Liver (tissue), 8 donors: ENCODE measurements at regions not wholly inside any gene's neighbourhood (a gene's known extent, or its start where the extent isn't known, plus 50 kb on each side); places are given as distances from the start of the nearest gene placed in this dataset.

Experiments
- DNase-seq: peaks from one replicate; pipeline ENCODE4 v3.0.0-alpha.2; 2017; ENCODE audit warnings: low spot score
- H3K27ac ChIP-seq, 2 donors: one replicate each; pipeline ENCODE4 v1.7.0; 2013; ENCODE audit warnings: inconsistent platforms in 2 of 2, low read length in 2 of 2, control low read depth in 1 of 2, low read depth in 1 of 2, mild to moderate bottlenecking in 1 of 2
- H3K27me3 ChIP-seq, 4 donors: one replicate each; pipeline versions ENCODE4 v1.6.1 to v1.7.0; 2013; ENCODE audit warnings: low read length in 3 of 4, inconsistent platforms in 1 of 4, mild to moderate bottlenecking in 1 of 4, moderate library complexity in 1 of 4; ENCODE audit not compliant: control insufficient read depth in 4 of 4, insufficient read depth in 4 of 4
- H3K36me3 ChIP-seq, 4 donors: one replicate each; pipeline versions ENCODE4 v1.6.1 to v1.7.0; 2013; ENCODE audit warnings: low read length in 3 of 4, mild to moderate bottlenecking in 3 of 4, low read depth in 1 of 4, moderate library complexity in 1 of 4; ENCODE audit not compliant: control insufficient read depth in 4 of 4, insufficient read depth in 3 of 4
- H3K4me1 ChIP-seq, 4 donors: one replicate each; pipeline versions ENCODE4 v1.6.1 to v1.7.0; 2013; ENCODE audit warnings: low read length in 3 of 4, mild to moderate bottlenecking in 3 of 4, moderate library complexity in 1 of 4; ENCODE audit not compliant: control insufficient read depth in 4 of 4, insufficient read depth in 4 of 4
- H3K4me3 ChIP-seq, 3 donors: one replicate each; pipeline versions ENCODE4 v1.6.1 to v1.7.0; 2013; ENCODE audit warnings: low read length in 3 of 3, control low read depth in 1 of 3, low read depth in 1 of 3, mild to moderate bottlenecking in 1 of 3
- H3K9ac ChIP-seq, 2 donors: one replicate each; pipeline ENCODE4 v1.7.0; 2013; ENCODE audit warnings: low read length in 2 of 2, mild to moderate bottlenecking in 2 of 2, moderate library complexity in 2 of 2, control low read depth in 1 of 2, low read depth in 1 of 2
- H3K9me3 ChIP-seq, 4 donors: one replicate each; pipeline versions ENCODE4 v1.6.1 to v1.7.0; 2013; ENCODE audit warnings: low read length in 3 of 4; ENCODE audit not compliant: control insufficient read depth in 4 of 4
- CTCF ChIP-seq: fragments of 150-350 bp; IDR thresholded peaks from 2 replicates; pipeline ENCODE4 v1.5.1; 2017; ENCODE audit warnings: improper control_type of control experiment, low read depth, low read length; ENCODE audit not compliant: missing input control
- FOXA2 ChIP-seq: IDR thresholded peaks from 2 replicates; pipeline ENCODE4 v1.6.1; 2016; ENCODE audit warnings: antibody characterized with exemption
- GABPA ChIP-seq, 2 donors: IDR thresholded peaks in 1 of 2; conservative IDR thresholded peaks in 1 of 2; 2 replicates each; pipeline ENCODE4 v1.6.1; 2016; ENCODE audit warnings: antibody characterized with exemption in 2 of 2, mild to moderate bottlenecking in 1 of 2, moderate library complexity in 1 of 2
- NR2F2 ChIP-seq: IDR thresholded peaks from 2 replicates; pipeline ENCODE4 v1.6.1; 2016; ENCODE audit warnings: antibody characterized with exemption
- RAD21 ChIP-seq, 2 donors: IDR thresholded peaks; 2 replicates each; pipeline ENCODE4 v1.6.1; 2016; ENCODE audit warnings: antibody characterized with exemption in 2 of 2, mild to moderate bottlenecking in 2 of 2
- REST ChIP-seq: IDR thresholded peaks from 2 replicates; pipeline ENCODE4 v1.6.1; 2016; ENCODE audit warnings: antibody characterized with exemption, mild to moderate bottlenecking
- RXRA ChIP-seq, 2 donors: IDR thresholded peaks; 2 replicates each; pipeline ENCODE4 v1.6.1; 2017 to 2018; ENCODE audit warnings: antibody characterized with exemption in 2 of 2, mild to moderate bottlenecking in 1 of 2
- SP1 ChIP-seq: IDR thresholded peaks from 2 replicates; pipeline ENCODE4 v1.6.1; 2018; ENCODE audit warnings: antibody characterized with exemption, mild to moderate bottlenecking
- TAF1 ChIP-seq: conservative IDR thresholded peaks from 2 replicates; pipeline ENCODE4 v1.6.1; 2016; ENCODE audit warnings: antibody characterized with exemption, mild to moderate bottlenecking
- YY1 ChIP-seq: IDR thresholded peaks from 2 replicates; pipeline ENCODE4 v1.6.1; 2016; ENCODE audit warnings: antibody characterized with exemption, mild to moderate bottlenecking
- WGBS: extraction: QIAGEN DNeasy Blood & Tissue Kit; methylation state at CpG from one replicate; pipeline ENCODE4 v1.1.7; 2013; 5-methylcytosine and 5-hydroxymethylcytosine counted together
- TF ChIP-seq, protein P1 (sequence below): IDR thresholded peaks from 2 replicates; pipeline ENCODE4 v1.6.1; 2016; ENCODE audit warnings: antibody characterized with exemption
- donor health status: healthy.
- donor health status: healthy.
- donor health status: healthy.
- donor health status: healthy.
- donor health status: healthy.

DNA sequence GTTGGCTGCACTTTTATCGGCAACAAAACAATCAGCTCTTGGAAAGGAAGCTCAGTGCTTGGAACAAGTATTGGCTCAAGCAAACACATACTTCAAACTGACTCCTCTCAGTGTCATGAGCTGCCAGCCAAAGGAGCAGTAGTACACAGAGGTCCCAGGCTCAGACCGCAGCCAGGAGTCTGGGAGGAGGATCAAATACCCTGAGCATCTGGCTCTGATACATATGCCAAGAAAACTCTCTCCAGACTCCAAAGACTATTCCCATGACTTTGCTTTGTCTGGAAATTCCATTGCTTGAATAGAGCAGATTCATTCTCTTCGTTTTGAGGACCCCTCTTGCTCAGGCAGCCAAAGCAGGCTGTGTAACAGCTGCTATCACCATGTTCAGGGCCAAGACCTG lies 501.6 kb upstream of the PSMD7 start:
- Histone ChIP-seq H3K36me3 (no peaks in the 10 kb centered on the region), H3K4me1 (no peaks in the 10 kb centered on the region), H3K9ac (no peak overlapping the region), H3K9me3 (no peaks in the 10 kb centered on the region), H3K27me3 (peaks cover 0 to 5% (median 0%) of the 10 kb centered on the region in 4 donors), H3K4me3 (no peak overlapping the region), H3K27ac (no peak overlapping the region)
- TF ChIP-seq FOXA2 (no peak), NR2F2 (peak; percentile 32)
- 56% methylated on average over 3 of the region's 3 CpGs for WGBS
- DNase-seq: no peak

DNA sequence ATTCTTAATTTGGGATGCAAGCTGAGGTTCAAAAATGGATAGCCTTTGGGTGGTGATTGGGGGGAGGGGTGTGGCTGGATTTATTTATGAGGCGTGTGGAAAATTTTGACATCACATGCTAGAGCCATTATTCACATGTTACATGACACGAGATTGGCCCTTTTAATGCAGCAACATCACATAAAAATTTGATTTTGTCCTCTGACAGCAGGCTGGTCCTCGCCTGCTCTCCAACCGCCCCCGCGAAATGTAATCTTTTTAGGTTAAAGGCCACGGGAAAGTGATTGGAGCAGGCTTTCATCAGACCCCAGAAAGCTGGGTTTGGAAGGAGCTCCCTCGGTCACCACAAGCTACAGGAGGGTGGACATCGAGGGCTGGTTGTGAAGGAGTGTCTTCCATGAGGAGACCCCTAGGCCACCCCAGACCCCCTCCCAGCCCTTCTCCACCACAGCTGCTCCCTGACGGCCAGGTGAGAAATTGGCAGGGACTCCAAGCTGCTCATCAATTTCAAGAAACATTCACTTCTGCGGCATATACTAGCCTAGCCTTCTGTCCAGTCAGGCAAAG lies 502.7 kb upstream of the PSMD7 start:
- Histone ChIP-seq H3K9ac (no peak overlapping the region), H3K9me3 (no peaks in the 10 kb centered on the region), H3K4me3 (no peak overlapping the region), H3K27ac (no peak overlapping the region), H3K4me1 (no peaks in the 10 kb centered on the region), H3K27me3 (no peaks in the 10 kb centered on the region), H3K36me3 (no peaks in the 10 kb centered on the region)
- WGBS: 48% methylated on average over 11 of the region's 11 CpGs
- no peak for DNase-seq
- TF ChIP-seq REST: no peak
- no peak for TF ChIP-seq FOXA2
- no peak for TF ChIP-seq YY1
- no peak for TF ChIP-seq NR2F2
- TF ChIP-seq, protein P1, sequence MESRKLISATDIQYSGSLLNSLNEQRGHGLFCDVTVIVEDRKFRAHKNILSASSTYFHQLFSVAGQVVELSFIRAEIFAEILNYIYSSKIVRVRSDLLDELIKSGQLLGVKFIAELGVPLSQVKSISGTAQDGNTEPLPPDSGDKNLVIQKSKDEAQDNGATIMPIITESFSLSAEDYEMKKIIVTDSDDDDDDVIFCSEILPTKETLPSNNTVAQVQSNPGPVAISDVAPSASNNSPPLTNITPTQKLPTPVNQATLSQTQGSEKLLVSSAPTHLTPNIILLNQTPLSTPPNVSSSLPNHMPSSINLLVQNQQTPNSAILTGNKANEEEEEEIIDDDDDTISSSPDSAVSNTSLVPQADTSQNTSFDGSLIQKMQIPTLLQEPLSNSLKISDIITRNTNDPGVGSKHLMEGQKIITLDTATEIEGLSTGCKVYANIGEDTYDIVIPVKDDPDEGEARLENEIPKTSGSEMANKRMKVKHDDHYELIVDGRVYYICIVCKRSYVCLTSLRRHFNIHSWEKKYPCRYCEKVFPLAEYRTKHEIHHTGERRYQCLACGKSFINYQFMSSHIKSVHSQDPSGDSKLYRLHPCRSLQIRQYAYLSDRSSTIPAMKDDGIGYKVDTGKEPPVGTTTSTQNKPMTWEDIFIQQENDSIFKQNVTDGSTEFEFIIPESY: no peak
- no peak for TF ChIP-seq CTCF
- TF ChIP-seq SP1: no peak
- no peak for TF ChIP-seq RXRA (IDR thresholded peaks at IDR 0.05)
- no peak for TF ChIP-seq RAD21 (IDR thresholded peaks at IDR 0.05)
- no peak for TF ChIP-seq GABPA (IDR thresholded peaks at IDR 0.05 in 1 of 2, conservative IDR thresholded peaks at IDR 0.05 in 1 of 2)
- TF ChIP-seq TAF1: no peak
